MCF 10A (cell line): ENCODE measurements at regions not wholly inside any gene's neighbourhood (a gene's known extent, or its start where the extent isn't known, plus 50 kb on each side); places are given as distances from the start of the nearest gene placed in this dataset.

Experiments used
- BruUV-seq: library from RNA; stranded (reverse); fragments of 400-500 nt; replicated peaks from 2 replicates; lab custom pipeline; 2021; lab: Mats Ljungman, UMichigan
- CTCF ChIA-PET: fragments of 300-600 bp; sonication (Branson Sonifier 250); formaldehyde crosslinking; extraction: SDS; loops from one replicate; lab custom pipeline; 2021; ENCODE audit warnings: antibody characterized with exemption, inconsistent platforms; lab: Yijun Ruan, JAX
- POLR2A ChIA-PET: fragments of 300-600, 350-650 bp; sonication (Branson Sonifier 250); formaldehyde crosslinking; extraction: SDS; loops from one replicate; lab custom pipeline; 2020; ENCODE audit warnings: antibody characterized with exemption, inconsistent platforms; lab: Yijun Ruan, JAX
- DNase-seq: peaks from one replicate; pipeline ENCODE4 v3.0.0-alpha.2; 2018; ENCODE audit not compliant: unreplicated experiment
- H3K27ac Mint-ChIP-seq: one replicate; pipeline ENCODE4 v1.8.0; 2022; ENCODE audit warnings: mild to moderate bottlenecking, low read depth, mixed read lengths; ENCODE audit not compliant: unreplicated experiment
- H3K27me3 Mint-ChIP-seq: one replicate; pipeline ENCODE4 v1.8.0; 2022; ENCODE audit warnings: mixed read lengths; ENCODE audit not compliant: insufficient read depth, unreplicated experiment
- H3K36me3 Mint-ChIP-seq: one replicate; pipeline ENCODE4 v1.8.0; 2022; ENCODE audit warnings: mild to moderate bottlenecking, moderate library complexity, mixed read lengths; ENCODE audit not compliant: insufficient read depth, unreplicated experiment
- H3K4me1 Mint-ChIP-seq: one replicate; pipeline ENCODE4 v1.8.0; 2022; ENCODE audit warnings: mixed read lengths; ENCODE audit not compliant: insufficient read depth, unreplicated experiment
- H3K4me3 Mint-ChIP-seq: one replicate; pipeline ENCODE4 v1.8.0; 2022; ENCODE audit warnings: mild to moderate bottlenecking, moderate library complexity, mixed read lengths; ENCODE audit not compliant: unreplicated experiment
- H3K9me3 Mint-ChIP-seq: one replicate; pipeline ENCODE4 v1.8.0; 2022; ENCODE audit warnings: mixed read lengths; ENCODE audit not compliant: unreplicated experiment
- intact Hi-C: fragments of 100-400 bp; cut with micrococcal nuclease; formaldehyde crosslinking; loops from 2 replicates; pipeline ENCODE4 v1.14.1; 2022
- TF ChIP-seq, protein P1 (sequence below): fragments of 200-600 bp; IDR thresholded peaks from one replicate; pipeline ENCODE4 v1.8.0; 2022; ENCODE audit warnings: antibody characterized with exemption, mild to moderate bottlenecking; ENCODE audit not compliant: unreplicated experiment

DNA sequence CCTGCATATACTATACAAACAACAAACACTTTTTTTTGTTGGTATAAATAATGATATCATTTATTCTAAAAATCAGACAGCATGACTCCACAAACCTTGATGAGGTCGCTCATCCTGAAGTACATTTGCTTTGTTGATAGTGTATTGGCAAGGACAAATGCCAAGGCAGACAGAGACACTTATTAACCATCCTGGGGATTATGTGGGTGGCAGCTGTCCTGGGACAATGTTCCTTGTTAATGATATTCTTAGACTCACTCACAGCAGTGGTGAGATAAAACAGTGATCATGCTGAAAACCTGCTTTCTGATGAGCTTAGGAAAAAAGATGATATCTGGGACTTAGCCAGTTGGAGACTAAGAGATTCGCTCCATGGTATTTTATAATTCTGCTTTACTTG lies 85.4 kb upstream of the OGFRL1 start:
- TF ChIP-seq, protein P1, sequence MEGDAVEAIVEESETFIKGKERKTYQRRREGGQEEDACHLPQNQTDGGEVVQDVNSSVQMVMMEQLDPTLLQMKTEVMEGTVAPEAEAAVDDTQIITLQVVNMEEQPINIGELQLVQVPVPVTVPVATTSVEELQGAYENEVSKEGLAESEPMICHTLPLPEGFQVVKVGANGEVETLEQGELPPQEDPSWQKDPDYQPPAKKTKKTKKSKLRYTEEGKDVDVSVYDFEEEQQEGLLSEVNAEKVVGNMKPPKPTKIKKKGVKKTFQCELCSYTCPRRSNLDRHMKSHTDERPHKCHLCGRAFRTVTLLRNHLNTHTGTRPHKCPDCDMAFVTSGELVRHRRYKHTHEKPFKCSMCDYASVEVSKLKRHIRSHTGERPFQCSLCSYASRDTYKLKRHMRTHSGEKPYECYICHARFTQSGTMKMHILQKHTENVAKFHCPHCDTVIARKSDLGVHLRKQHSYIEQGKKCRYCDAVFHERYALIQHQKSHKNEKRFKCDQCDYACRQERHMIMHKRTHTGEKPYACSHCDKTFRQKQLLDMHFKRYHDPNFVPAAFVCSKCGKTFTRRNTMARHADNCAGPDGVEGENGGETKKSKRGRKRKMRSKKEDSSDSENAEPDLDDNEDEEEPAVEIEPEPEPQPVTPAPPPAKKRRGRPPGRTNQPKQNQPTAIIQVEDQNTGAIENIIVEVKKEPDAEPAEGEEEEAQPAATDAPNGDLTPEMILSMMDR = no peak
- H3K4me1 Mint-ChIP-seq = peaks cover 4% of the 10 kb centered on the region
- BruUV-seq = no TSS peak
- ChIA-PET POLR2A (no interaction called here), CTCF (interaction anchor here (0.7 kb wide), 1 partner anchor 319 kb away, joined by 3 read pairs; no protein-coding TSS in a partner anchor)
- H3K36me3 Mint-ChIP-seq = no peaks in the 10 kb centered on the region
- H3K27ac Mint-ChIP-seq = no peak overlapping the region
- no peak overlapping the region for H3K4me3 Mint-ChIP-seq
- no peaks in the 10 kb centered on the region for H3K9me3 Mint-ChIP-seq
- no peaks in the 10 kb centered on the region for H3K27me3 Mint-ChIP-seq
- intact Hi-C loops = no loop called here
- DNase-seq = no peak

GRCh38 chr6:71204741-71205140 lies 83.9 kb upstream of the OGFRL1 start:
- Mint-ChIP-seq H3K36me3 (no peaks in the 10 kb centered on the region), H3K27ac (no peak overlapping the region), H3K9me3 (no peaks in the 10 kb centered on the region), H3K4me3 (no peak overlapping the region), H3K27me3 (no peaks in the 10 kb centered on the region), H3K4me1 (peaks cover 4% of the 10 kb centered on the region)
- intact Hi-C loops = no loop called here
- no peak for DNase-seq
- TF ChIP-seq, protein P1 = no peak
- no TSS peak for BruUV-seq
- ChIA-PET CTCF (no interaction called here), POLR2A (no interaction called here)

DNA sequence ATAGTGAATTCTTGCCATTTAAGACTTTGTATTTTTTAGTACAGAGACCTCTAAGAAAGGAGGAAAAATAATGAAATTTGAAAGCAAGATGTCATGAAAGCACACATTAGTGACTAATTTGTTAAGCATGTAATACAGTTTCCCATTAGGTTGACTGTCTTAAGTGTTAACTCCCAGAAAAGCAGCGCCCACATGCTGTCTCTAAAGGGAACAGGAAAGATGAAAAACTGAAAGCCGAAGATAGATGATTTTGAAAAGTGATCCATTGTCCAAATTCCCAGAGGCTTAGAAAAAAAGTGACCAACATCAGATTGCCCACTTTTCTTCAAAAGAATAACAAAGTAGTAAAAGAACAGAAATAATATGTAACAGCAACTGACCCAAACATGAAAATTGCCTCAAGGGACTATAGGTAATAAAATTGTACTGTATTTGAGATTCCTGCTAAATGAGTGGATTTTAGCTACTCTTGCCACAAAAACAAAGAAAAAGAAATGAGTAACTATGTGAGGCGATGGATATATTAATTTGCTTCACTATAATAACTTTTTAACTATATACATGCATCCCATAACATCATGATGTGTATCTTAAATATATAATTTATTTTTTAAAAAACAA lies 83.2 kb upstream of the OGFRL1 start:
- Mint-ChIP-seq H3K4me1 (peaks cover 4% of the 10 kb centered on the region), H3K36me3 (no peaks in the 10 kb centered on the region), H3K27ac (no peak overlapping the region), H3K27me3 (no peaks in the 10 kb centered on the region), H3K4me3 (no peak overlapping the region), H3K9me3 (no peaks in the 10 kb centered on the region)
- ChIA-PET POLR2A (no interaction called here), CTCF (interaction anchor here (1.5 kb wide), 1 partner anchor 10 kb away, joined by 4 read pairs; no protein-coding TSS in a partner anchor)
- TF ChIP-seq, protein P1 = no peak
- no TSS peak for BruUV-seq
- intact Hi-C loops = no loop called here
- DNase-seq = peak; percentile 16

- Mint-ChIP-seq H3K4me1 (peaks cover 4% of the 10 kb centered on the region), H3K27me3 (no peaks in the 10 kb centered on the region), H3K36me3 (no peaks in the 10 kb centered on the region), H3K4me3 (no peak overlapping the region), H3K9me3 (no peaks in the 10 kb centered on the region), H3K27ac (no peak overlapping the region)
- TF ChIP-seq, protein P1 = no peak
- POLR2A ChIA-PET = no interaction called here
- DNase-seq = no peak
- no TSS peak for BruUV-seq
- CTCF ChIA-PET = interaction anchor here (1.5 kb wide), 1 partner anchor 10 kb away, joined by 4 read pairs; no protein-coding TSS in a partner anchor
- intact Hi-C loops = no loop called here
These were observed 82.5 kb upstream of the OGFRL1 start for GRCh38 chr6:71206089-71206488.
